GM23338 (cell line): ENCODE measurements at regions not wholly inside any gene's neighbourhood (a gene's known extent, or its start where the extent isn't known, plus 50 kb on each side); places are given as distances from the start of the nearest gene placed in this dataset.
"Not testable (repeated sequence)": the region's sequence is repeated elsewhere in the genome, so short reads cannot be mapped to it uniquely, and the experiment has no call there.

Experiments
- ATAC-seq: fragments of 200-7000 bp; cut with Tn5 transposase; 3 replicates; pipeline ENCODE4 v1.9.1; 2020
- DNase-seq: peaks from one replicate; pipeline ENCODE4 v3.0.0-alpha.2; 2015; ENCODE audit warnings: low spot score
- H2AFZ ChIP-seq: fragments of 200-600 bp; sonication (generic); 2 replicates; pipeline ENCODE4 v1.8.0; 2016; ENCODE audit warnings: antibody characterized with exemption, mild to moderate bottlenecking, moderate library complexity
- H3F3A ChIP-seq: fragments of 200-600 bp; sonication (generic); replicated peaks from 2 replicates; pipeline ENCODE4 v1.8.0; 2017; ENCODE audit warnings: antibody characterized with exemption, mixed run types, low read depth
- H3K27ac ChIP-seq: fragments of 200-600 bp; sonication (generic); 2 replicates; pipeline ENCODE4 v1.6.1; 2016; ENCODE audit warnings: low read depth
- H3K27me3 ChIP-seq: fragments of 200-600 bp; sonication (generic); 2 replicates; pipeline ENCODE4 v1.8.0; 2016; ENCODE audit warnings: mild to moderate bottlenecking, mixed run types, moderate library complexity; ENCODE audit not compliant: insufficient read depth
- H3K36me3 ChIP-seq: fragments of 200-600 bp; sonication (generic); 2 replicates; pipeline ENCODE4 v1.8.0; 2016; ENCODE audit warnings: mild to moderate bottlenecking; ENCODE audit not compliant: insufficient read depth
- H3K4me1 ChIP-seq: fragments of 200-600 bp; sonication (generic); 2 replicates; pipeline ENCODE4 v1.8.0; 2016; ENCODE audit warnings: mild to moderate bottlenecking, moderate library complexity; ENCODE audit not compliant: insufficient read depth
- H3K4me2 ChIP-seq: fragments of 200-600 bp; sonication (generic); 2 replicates; pipeline ENCODE4 v1.7.1; 2017; ENCODE audit warnings: mixed run types
- H3K4me3 ChIP-seq: fragments of 200-600 bp; sonication (generic); 2 replicates; pipeline ENCODE4 v1.6.1; 2016; ENCODE audit warnings: mixed run types
- H3K79me2 ChIP-seq: fragments of 200-600 bp; sonication (generic); replicated peaks from 2 replicates; pipeline ENCODE4 v1.8.0; 2017; ENCODE audit warnings: mild to moderate bottlenecking; ENCODE audit not compliant: insufficient read depth
- H3K9me2 ChIP-seq: fragments of 200-600 bp; sonication (generic); 2 replicates; pipeline ENCODE4 v1.8.0; 2017; ENCODE audit not compliant: insufficient read depth
- H4K20me1 ChIP-seq: fragments of 200-600 bp; sonication (generic); replicated peaks from 2 replicates; pipeline ENCODE4 v1.8.0; 2017; ENCODE audit warnings: mild to moderate bottlenecking; ENCODE audit not compliant: insufficient read depth
- H3K27ac Mint-ChIP-seq: 2 replicates; pipeline ENCODE4 v1.8.0; 2020; ENCODE audit warnings: inconsistent platforms, mild to moderate bottlenecking, moderate library complexity, mixed read lengths
- H3K27me3 Mint-ChIP-seq: 3 replicates; pipeline ENCODE4 v1.8.0; 2022; ENCODE audit warnings: low read depth, mild to moderate bottlenecking, moderate library complexity, mixed read lengths, inconsistent platforms; ENCODE audit not compliant: insufficient read depth, poor library complexity
- H3K36me3 Mint-ChIP-seq: 3 replicates; pipeline ENCODE4 v1.8.0; 2021; ENCODE audit warnings: low read depth, mild to moderate bottlenecking, inconsistent platforms, moderate library complexity, mixed read lengths
- H3K4me1 Mint-ChIP-seq: 3 replicates; pipeline ENCODE4 v1.8.0; 2020; ENCODE audit warnings: mild to moderate bottlenecking, inconsistent platforms, mixed read lengths
- H3K4me3 Mint-ChIP-seq: 3 replicates; pipeline ENCODE4 v1.8.0; 2021; ENCODE audit warnings: moderate library complexity, mild to moderate bottlenecking, inconsistent platforms, mixed read lengths
- H3K9me3 Mint-ChIP-seq: 3 replicates; pipeline ENCODE4 v1.8.0; 2020; ENCODE audit warnings: moderate library complexity, mild to moderate bottlenecking, inconsistent platforms, mixed read lengths
- CTCF ChIP-seq, 2 experiments: fragments of 200-600 bp in 1 of 2; sonication (generic) in 1 of 2; conservative IDR thresholded peaks; 2 replicates each; pipeline versions ENCODE4 v1.5.1 to v1.6.1; 2016 to 2017; ENCODE audit warnings: antibody characterized with exemption in 2 of 2, low read depth in 2 of 2, mild to moderate bottlenecking in 2 of 2, moderate library complexity in 1 of 2
- ETS1 ChIP-seq: IDR thresholded peaks from 2 replicates; pipeline ENCODE4 v1.6.1; 2016; ENCODE audit warnings: antibody characterized with exemption
- EZH2 ChIP-seq: fragments of 200-600 bp; sonication (generic); IDR thresholded peaks from one replicate; pipeline ENCODE4 v1.8.0; 2017; ENCODE audit warnings: antibody characterized with exemption, mild to moderate bottlenecking, low read depth; ENCODE audit not compliant: unreplicated experiment
- EZH2phosphoT487 ChIP-seq: fragments of 200-600 bp; sonication (generic); IDR thresholded peaks from one replicate; pipeline ENCODE4 v1.8.1; 2018; ENCODE audit warnings: antibody characterized with exemption; ENCODE audit not compliant: unreplicated experiment
- JUNB ChIP-seq: IDR thresholded peaks from one replicate; pipeline ENCODE4 v1.6.1; 2016; ENCODE audit warnings: antibody characterized with exemption; ENCODE audit not compliant: unreplicated experiment
- NANOG ChIP-seq: IDR thresholded peaks from 2 replicates; pipeline ENCODE4 v1.6.1; 2016; ENCODE audit warnings: antibody characterized with exemption, borderline replicate concordance
- POLR2AphosphoS5 ChIP-seq: IDR thresholded peaks from 2 replicates; pipeline ENCODE4 v1.6.1; 2016; ENCODE audit warnings: antibody characterized with exemption, low read depth
- REST ChIP-seq: IDR thresholded peaks from one replicate; pipeline ENCODE4 v1.6.1; 2018; ENCODE audit warnings: antibody characterized with exemption; ENCODE audit not compliant: unreplicated experiment
- STAT1 ChIP-seq: IDR thresholded peaks from one replicate; pipeline ENCODE4 v1.6.1; 2016; ENCODE audit warnings: antibody characterized with exemption; ENCODE audit not compliant: unreplicated experiment
- ZNF331 ChIP-seq: fragments of 250-450 bp; sonication (Bioruptor Pico); IDR thresholded peaks from 2 replicates; pipeline ENCODE4 v1.5.0; 2020; ENCODE audit warnings: low read depth, mild to moderate bottlenecking, moderate library complexity

GRCh38 chr1:169051171-169051570, 55.3 kb upstream of the ATP1B1 start (continued):
- TF ChIP-seq ZNF331 (CRISPR knock-in tag) (no peak), CTCF (conservative IDR thresholded peaks at IDR 0.05; ENCODE audit: low read depth in 2 of 2) (no peak)

GRCh38 chr1:169052171-169052570, 54.3 kb upstream of the ATP1B1 start:
- H3K27me3 ChIP-seq, H3K79me2 ChIP-seq, H3F3A ChIP-seq, H3K27me3 Mint-ChIP-seq, DNase-seq, H3K27ac Mint-ChIP-seq, H3K4me1 Mint-ChIP-seq, H3K4me2 ChIP-seq, H3K9me3 Mint-ChIP-seq, H3K27ac ChIP-seq, H3K9me2 ChIP-seq, H3K4me3 Mint-ChIP-seq, H2AFZ ChIP-seq, H3K36me3 ChIP-seq, ATAC-seq, H3K36me3 Mint-ChIP-seq, H4K20me1 ChIP-seq, H3K4me1 ChIP-seq, H3K4me3 ChIP-seq: not testable (repeated sequence)

- DNase-seq (no peak), ATAC-seq (no peak)
- no peak overlapping the region for H3K4me3 ChIP-seq
- H3K36me3 Mint-ChIP-seq = no peaks in the 10 kb centered on the region
- H3K27ac ChIP-seq = no peak overlapping the region
- H3K27me3 Mint-ChIP-seq = peaks cover 4% of the 10 kb centered on the region
- H3F3A ChIP-seq = no peaks in the 10 kb centered on the region
- no peaks in the 10 kb centered on the region for H3K36me3 ChIP-seq
- H3K4me3 Mint-ChIP-seq = no peak overlapping the region
- no peaks in the 10 kb centered on the region for H4K20me1 ChIP-seq
- no peaks in the 10 kb centered on the region for H3K9me3 Mint-ChIP-seq
- no peak overlapping the region for H3K27ac Mint-ChIP-seq
- H3K27me3 ChIP-seq = no peaks in the 10 kb centered on the region
- H3K79me2 ChIP-seq = no peaks in the 10 kb centered on the region
- H3K4me1 ChIP-seq = no peaks in the 10 kb centered on the region
- no peak overlapping the region for H3K4me2 ChIP-seq
- no peak for TF ChIP-seq EZH2
- no peak for TF ChIP-seq STAT1
- H3K9me2 ChIP-seq = no peaks in the 10 kb centered on the region
- no peak overlapping the region for H2AFZ ChIP-seq
- H3K4me1 Mint-ChIP-seq = no peaks in the 10 kb centered on the region
Observed at GRCh38 chr1:169052727-169053126, 53.8 kb upstream of the ATP1B1 start.

GRCh38 chr1:169053196-169053595, 53.3 kb upstream of the ATP1B1 start:
- no peaks in the 10 kb centered on the region for H4K20me1 ChIP-seq
- H3K27ac ChIP-seq = no peak overlapping the region
- no peak overlapping the region for H2AFZ ChIP-seq
- H3K79me2 ChIP-seq = no peaks in the 10 kb centered on the region
- H3K27me3 ChIP-seq = no peaks in the 10 kb centered on the region
- Mint-ChIP-seq H3K27me3 (peaks cover 4% of the 10 kb centered on the region), H3K36me3 (no peaks in the 10 kb centered on the region), H3K27ac (no peak overlapping the region), H3K4me3 (no peak overlapping the region), H3K4me1 (no peaks in the 10 kb centered on the region), H3K9me3 (no peaks in the 10 kb centered on the region)
- H3K4me3 ChIP-seq = no peak overlapping the region
- no peak for ATAC-seq
- H3F3A ChIP-seq = no peaks in the 10 kb centered on the region
- DNase-seq = no peak
- no peaks in the 10 kb centered on the region for H3K9me2 ChIP-seq
- no peak overlapping the region for H3K4me2 ChIP-seq
- H3K36me3 ChIP-seq = no peaks in the 10 kb centered on the region
- no peaks in the 10 kb centered on the region for H3K4me1 ChIP-seq
- TF ChIP-seq NANOG = no peak
- no peak for TF ChIP-seq ETS1
- TF ChIP-seq EZH2 = no peak
- no peak for TF ChIP-seq STAT1
- no peak for TF ChIP-seq POLR2AphosphoS5
- TF ChIP-seq ZNF331 (CRISPR knock-in tag) = no peak
- TF ChIP-seq EZH2phosphoT487 = no peak
- no peak for TF ChIP-seq CTCF (conservative IDR thresholded peaks at IDR 0.05; ENCODE audit: low read depth in 2 of 2)
- no peak for TF ChIP-seq REST
- TF ChIP-seq JUNB = no peak
